ENCODE measurements at regions not wholly inside any gene's neighbourhood (a gene's known extent, or its start where the extent isn't known, plus 50 kb on each side); places are given as distances from the start of the nearest gene placed in this dataset.

DNA sequence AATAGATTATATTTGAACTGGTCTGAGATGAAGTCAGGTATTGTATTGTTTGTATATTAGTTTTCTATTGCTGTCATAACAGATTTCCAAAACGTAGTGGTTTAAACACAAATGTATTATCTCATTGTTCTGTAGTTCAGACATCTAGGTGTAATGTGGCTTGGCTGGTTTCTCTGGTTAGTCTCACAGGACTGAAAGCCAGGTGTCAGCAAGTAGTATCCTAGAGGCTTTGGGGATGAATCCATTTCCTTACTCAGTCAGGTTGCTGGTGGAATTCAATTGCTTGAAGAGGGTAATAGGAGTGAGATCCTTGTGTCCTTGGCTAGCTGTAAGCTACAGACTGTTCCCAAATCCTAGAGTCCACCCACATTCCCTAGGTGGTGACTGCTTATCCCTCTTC lies 675.8 kb downstream of the NCAM2 start:
- TF ChIP-seq, protein P1, sequence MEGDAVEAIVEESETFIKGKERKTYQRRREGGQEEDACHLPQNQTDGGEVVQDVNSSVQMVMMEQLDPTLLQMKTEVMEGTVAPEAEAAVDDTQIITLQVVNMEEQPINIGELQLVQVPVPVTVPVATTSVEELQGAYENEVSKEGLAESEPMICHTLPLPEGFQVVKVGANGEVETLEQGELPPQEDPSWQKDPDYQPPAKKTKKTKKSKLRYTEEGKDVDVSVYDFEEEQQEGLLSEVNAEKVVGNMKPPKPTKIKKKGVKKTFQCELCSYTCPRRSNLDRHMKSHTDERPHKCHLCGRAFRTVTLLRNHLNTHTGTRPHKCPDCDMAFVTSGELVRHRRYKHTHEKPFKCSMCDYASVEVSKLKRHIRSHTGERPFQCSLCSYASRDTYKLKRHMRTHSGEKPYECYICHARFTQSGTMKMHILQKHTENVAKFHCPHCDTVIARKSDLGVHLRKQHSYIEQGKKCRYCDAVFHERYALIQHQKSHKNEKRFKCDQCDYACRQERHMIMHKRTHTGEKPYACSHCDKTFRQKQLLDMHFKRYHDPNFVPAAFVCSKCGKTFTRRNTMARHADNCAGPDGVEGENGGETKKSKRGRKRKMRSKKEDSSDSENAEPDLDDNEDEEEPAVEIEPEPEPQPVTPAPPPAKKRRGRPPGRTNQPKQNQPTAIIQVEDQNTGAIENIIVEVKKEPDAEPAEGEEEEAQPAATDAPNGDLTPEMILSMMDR (IDR thresholded peaks at IDR 0.05; ENCODE audit: control insufficient read depth, insufficient read depth, low read depth, low read length, missing control alignments) = no peak

DNA sequence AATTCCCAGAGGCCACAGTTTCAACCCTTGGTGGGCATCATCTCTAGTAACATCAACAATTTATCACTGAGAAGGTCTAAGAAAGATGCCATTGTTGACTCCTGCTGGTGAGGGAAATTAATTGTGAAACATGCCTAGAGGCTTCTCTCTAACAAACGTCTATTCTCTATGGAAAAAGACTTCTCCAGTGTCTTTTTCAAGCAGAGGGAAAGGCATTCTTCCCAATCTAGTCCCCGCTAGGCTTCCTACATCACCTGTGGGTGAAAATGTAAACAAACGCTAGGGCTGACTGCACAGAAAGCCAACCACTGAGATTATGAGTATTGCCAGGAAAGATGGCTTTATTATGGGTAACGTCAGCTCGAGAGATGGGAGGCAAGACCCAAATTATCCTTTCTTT lies 677.4 kb downstream of the NCAM2 start:
- no peak overlapping the region for H3K4me3 ChIP-seq (ENCODE audit: control insufficient read depth, low read depth, low read length)
- DNase-seq (ENCODE audit: low read depth) = no peak
- TF ChIP-seq, protein P1 (IDR thresholded peaks at IDR 0.05; ENCODE audit: control insufficient read depth, insufficient read depth, low read depth, low read length, missing control alignments) = no peak

More for the DNA sequence above, 675.8 kb downstream of the NCAM2 start:
- no peak for DNase-seq (ENCODE audit: low read depth)
- no peak overlapping the region for H3K4me3 ChIP-seq (ENCODE audit: control insufficient read depth, low read depth, low read length)

DNA sequence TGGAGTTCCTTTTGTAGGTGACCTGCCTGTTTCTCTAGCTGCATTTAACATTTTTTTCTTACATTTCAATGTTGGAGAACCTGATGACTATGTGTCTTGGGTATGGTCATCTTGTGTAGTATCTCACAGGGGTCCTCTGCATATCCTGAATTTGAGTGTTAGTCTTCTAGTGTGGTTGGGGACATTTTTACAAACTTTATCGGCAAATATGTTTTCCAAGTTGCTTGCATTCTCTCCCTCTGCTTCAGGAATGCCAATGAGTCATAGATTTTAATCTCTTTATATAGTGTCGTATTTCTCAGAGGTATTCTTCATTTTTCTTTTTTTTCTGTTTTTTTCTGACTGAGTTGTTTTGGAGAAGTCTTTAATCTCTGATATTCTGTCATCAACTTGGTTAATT lies 684.0 kb downstream of the NCAM2 start:
- no peak overlapping the region for H3K4me3 ChIP-seq (ENCODE audit: control insufficient read depth, low read depth, low read length)
- no peak for DNase-seq (ENCODE audit: low read depth)
- TF ChIP-seq, protein P1 (IDR thresholded peaks at IDR 0.05; ENCODE audit: control insufficient read depth, insufficient read depth, low read depth, low read length, missing control alignments) = no peak

DNA sequence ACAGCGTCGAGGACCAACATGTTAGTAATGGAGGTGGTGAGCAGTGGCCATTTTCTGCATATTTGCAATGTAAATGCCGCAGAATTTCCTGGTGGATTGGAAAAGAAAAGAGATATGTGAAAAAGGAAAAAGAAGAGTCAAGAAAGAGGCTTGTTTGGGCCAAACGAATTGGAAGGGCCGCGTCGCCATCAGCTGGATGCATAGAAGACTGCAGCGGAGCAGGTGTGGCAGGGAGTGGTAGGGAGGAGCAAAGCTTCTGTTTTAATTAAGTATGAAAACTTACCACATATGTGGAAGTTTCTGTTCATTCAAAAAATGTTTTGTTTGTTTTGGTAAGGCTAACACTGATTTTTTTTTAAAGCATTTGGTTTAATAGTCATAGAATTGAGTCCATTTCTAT lies 690.7 kb downstream of the NCAM2 start:
- TF ChIP-seq, protein P1 (IDR thresholded peaks at IDR 0.05; ENCODE audit: control insufficient read depth, insufficient read depth, low read depth, low read length, missing control alignments) = no peak
- DNase-seq (ENCODE audit: low read depth) = no peak
- no peak overlapping the region for H3K4me3 ChIP-seq (ENCODE audit: control insufficient read depth, low read depth, low read length)

DNA sequence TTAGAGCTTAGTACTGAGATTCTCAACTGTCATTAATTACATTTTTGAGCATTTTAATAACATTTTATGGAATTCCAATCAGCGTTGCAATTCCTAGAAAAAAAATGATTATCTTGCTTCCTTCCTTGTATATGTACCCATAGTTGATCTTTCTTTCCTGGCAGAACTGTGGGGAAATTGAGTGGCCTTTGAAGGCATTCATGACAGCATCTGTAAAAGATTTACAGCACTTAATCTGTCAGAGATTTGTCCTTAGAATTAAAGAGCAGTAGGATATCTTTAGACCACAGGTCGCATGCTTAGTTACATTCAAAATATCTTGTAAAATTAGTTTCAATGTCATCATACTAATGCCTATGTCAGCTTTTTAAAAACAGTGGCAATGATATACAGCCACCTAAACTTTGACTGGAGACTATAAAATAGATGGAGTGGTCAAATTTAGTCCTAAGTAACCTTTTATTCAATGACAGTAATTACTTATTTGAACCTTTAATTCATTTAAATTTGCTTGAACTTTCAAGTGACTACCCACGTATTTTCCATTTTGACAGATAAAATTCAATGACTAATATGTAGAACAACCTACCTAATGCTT lies 692.0 kb downstream of the NCAM2 start:
- no peak overlapping the region for H3K4me3 ChIP-seq (ENCODE audit: control insufficient read depth, low read depth, low read length)
- TF ChIP-seq, protein P1 (IDR thresholded peaks at IDR 0.05; ENCODE audit: control insufficient read depth, insufficient read depth, low read depth, low read length, missing control alignments) = no peak
- no peak for DNase-seq (ENCODE audit: low read depth)

DNA sequence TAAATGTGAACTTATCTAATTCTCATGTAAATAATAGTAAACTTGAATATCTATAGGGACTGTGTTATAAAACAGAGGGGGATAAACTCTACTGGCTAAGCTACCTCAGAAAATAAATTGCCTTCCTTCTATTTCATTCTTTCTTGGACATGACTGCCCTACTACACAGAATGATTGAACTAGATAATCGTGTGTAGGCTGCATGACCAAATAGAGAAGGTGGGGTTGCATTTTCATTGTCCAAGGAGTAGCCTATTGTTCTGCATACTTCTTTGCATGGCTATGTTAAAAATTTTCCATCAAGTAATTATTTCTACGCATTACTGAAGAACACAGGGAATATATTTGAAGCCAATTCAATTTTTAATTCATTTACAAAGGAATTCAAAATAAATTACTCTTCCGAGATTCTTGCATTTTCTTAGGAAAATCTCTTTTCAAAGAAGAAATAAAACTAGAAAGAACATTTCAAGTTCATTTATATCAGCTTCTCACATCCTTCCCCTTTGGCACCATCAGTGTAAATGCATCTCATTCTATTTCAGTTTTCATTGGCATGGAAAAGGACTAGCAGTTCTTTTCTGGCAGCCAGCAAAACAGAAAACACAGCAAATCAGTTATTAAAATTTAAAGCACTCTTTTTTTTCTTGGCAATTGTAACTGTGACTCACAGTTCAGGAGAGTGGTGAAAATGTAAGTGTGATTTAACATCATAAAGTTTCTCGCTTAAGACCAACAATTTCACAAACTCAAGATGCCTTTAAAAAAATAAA lies 714.7 kb downstream of the NCAM2 start:
- DNase-seq (ENCODE audit: low read depth) = no peak
- TF ChIP-seq, protein P1 (IDR thresholded peaks at IDR 0.05; ENCODE audit: control insufficient read depth, insufficient read depth, low read depth, low read length, missing control alignments) = no peak
- no peak overlapping the region for H3K4me3 ChIP-seq (ENCODE audit: control insufficient read depth, low read depth, low read length)
